ENCODE measurements at regions not wholly inside any gene's neighbourhood (a gene's known extent, or its start where the extent isn't known, plus 50 kb on each side); places are given as distances from the start of the nearest gene placed in this dataset.

DNA sequence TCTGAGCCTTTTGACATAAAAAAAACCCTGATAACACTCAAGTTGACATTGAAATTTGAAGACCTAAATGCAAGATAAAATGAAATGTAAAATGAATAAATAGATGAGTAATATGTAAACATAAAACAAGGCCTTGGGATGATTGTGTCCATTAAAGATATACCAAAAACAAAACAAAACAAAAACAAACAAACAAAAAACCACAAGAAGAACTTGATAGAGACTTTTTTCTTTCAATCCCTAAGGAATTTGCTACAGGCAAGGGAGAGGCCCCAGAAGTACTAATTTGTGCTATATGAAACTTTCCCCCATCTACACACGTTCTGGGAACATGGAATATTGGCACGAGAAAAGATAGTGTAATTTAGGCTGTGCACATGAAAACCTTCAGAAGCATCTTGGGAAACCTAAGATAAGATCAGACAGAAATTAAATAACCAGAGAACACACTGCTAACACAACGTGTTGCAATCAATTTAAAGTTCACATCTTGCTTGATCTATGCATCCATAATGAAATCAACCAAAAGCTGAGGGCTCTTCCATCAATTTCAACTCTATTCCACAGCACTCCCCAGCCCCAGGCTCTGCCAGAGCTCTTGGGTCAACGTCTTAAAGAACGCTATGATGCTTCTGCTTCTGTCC lies 201.1 kb upstream of the RREB1 start:
- Histone ChIP-seq H3K36me3 (ENCODE audit: insufficient read depth, low read length) (no peaks in the 10 kb centered on the region), H3K27ac (ENCODE audit: low read depth, low read length, poor library complexity, severe bottlenecking) (no peak overlapping the region), H3F3A (ENCODE audit: insufficient read depth, low read length) (no peaks in the 10 kb centered on the region), H3K9me3 (ENCODE audit: low read length) (no peaks in the 10 kb centered on the region), H3K27me3 (ENCODE audit: insufficient read depth, low read length) (peaks cover 2% of the 10 kb centered on the region; the same call in 1 of the 2 replicates), H4K20me1 (ENCODE audit: insufficient read depth, low read length) (no peaks in the 10 kb centered on the region), H3K4me1 (ENCODE audit: insufficient read depth, low read length, severe bottlenecking) (no peaks in the 10 kb centered on the region), H3K4me3 (ENCODE audit: low read depth, low read length, poor library complexity, severe bottlenecking) (no peak overlapping the region), H2AFZ (ENCODE audit: low read length) (no peak overlapping the region), H3K9ac (ENCODE audit: low read length) (no peak overlapping the region), H3K79me2 (ENCODE audit: insufficient read depth, low read length) (no peaks in the 10 kb centered on the region), H3K9me2 (ENCODE audit: low read depth, low read length) (no peaks in the 10 kb centered on the region), H3K4me2 (ENCODE audit: low read length) (no peak overlapping the region)
- TF ChIP-seq CTCF (IDR thresholded peaks at IDR 0.05; ENCODE audit: low read length) (no peak), EZH2 (IDR thresholded peaks at IDR 0.05; ENCODE audit: borderline replicate concordance, low read length) (no peak)

DNA sequence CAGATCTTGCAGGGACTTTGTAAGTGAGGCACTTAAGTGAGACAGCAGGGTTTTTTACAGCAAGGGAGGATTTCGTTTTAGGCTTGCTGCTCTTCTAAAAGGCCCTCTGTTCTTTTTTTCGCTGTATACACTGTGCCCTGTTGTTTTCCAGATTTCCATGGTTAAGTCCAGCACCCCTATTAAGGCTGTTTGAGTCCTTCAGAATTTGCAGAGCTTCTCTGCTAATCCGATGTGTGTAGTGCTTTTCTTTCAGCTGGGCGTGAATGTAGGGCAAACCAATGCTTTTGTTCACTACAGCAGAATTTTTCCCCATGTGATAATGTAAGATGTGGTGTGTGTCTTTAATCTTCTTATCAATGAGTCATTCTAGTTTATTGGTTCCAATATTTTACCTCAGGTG lies 200.5 kb upstream of the RREB1 start:
- H3K4me3 ChIP-seq (ENCODE audit: low read depth, low read length, poor library complexity, severe bottlenecking): no peak overlapping the region
- no peaks in the 10 kb centered on the region for H3K36me3 ChIP-seq (ENCODE audit: insufficient read depth, low read length)
- peaks cover 2% of the 10 kb centered on the region; the same call in 1 of the 2 replicates for H3K27me3 ChIP-seq (ENCODE audit: insufficient read depth, low read length)
- H3K79me2 ChIP-seq (ENCODE audit: insufficient read depth, low read length): no peaks in the 10 kb centered on the region
- no peaks in the 10 kb centered on the region for H3K4me1 ChIP-seq (ENCODE audit: insufficient read depth, low read length, severe bottlenecking)
- H3K9me2 ChIP-seq (ENCODE audit: low read depth, low read length): no peaks in the 10 kb centered on the region
- no peak overlapping the region for H3K4me2 ChIP-seq (ENCODE audit: low read length)
- no peaks in the 10 kb centered on the region for H4K20me1 ChIP-seq (ENCODE audit: insufficient read depth, low read length)
- H3K27ac ChIP-seq (ENCODE audit: low read depth, low read length, poor library complexity, severe bottlenecking): no peak overlapping the region
- H3K9ac ChIP-seq (ENCODE audit: low read length): no peak overlapping the region
- TF ChIP-seq CTCF (IDR thresholded peaks at IDR 0.05; ENCODE audit: low read length) (no peak), EZH2 (IDR thresholded peaks at IDR 0.05; ENCODE audit: borderline replicate concordance, low read length) (no peak)
- no peak overlapping the region for H2AFZ ChIP-seq (ENCODE audit: low read length)
- H3K9me3 ChIP-seq (ENCODE audit: low read length): no peaks in the 10 kb centered on the region
- no peaks in the 10 kb centered on the region for H3F3A ChIP-seq (ENCODE audit: insufficient read depth, low read length)

DNA sequence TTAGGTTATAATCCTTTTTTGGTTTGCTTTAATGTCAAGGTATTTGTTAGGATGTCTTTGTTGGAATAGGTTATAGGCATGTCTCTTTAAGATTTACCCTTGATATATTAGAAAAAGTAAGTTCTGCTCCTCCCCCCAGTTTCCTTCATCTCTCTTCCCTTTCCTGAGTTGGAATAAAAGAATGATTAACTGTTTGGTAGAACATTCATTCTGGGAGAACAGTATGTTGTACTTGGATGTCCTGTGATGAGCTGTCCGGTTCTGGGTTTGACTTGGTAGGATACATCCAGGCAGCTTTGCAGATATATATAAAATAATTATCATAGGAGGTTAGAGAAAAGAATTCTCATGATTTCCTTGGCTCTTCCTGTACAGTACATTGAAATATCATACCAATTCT lies 199.6 kb upstream of the RREB1 start:
- Histone ChIP-seq H3K36me3 (ENCODE audit: insufficient read depth, low read length) (no peaks in the 10 kb centered on the region), H3K9me2 (ENCODE audit: low read depth, low read length) (no peaks in the 10 kb centered on the region), H3K27ac (ENCODE audit: low read depth, low read length, poor library complexity, severe bottlenecking) (no peak overlapping the region), H3F3A (ENCODE audit: insufficient read depth, low read length) (no peaks in the 10 kb centered on the region), H3K4me1 (ENCODE audit: insufficient read depth, low read length, severe bottlenecking) (no peaks in the 10 kb centered on the region), H2AFZ (ENCODE audit: low read length) (no peak overlapping the region), H3K9me3 (ENCODE audit: low read length) (no peaks in the 10 kb centered on the region), H4K20me1 (ENCODE audit: insufficient read depth, low read length) (no peaks in the 10 kb centered on the region), H3K4me2 (ENCODE audit: low read length) (no peak overlapping the region), H3K27me3 (ENCODE audit: insufficient read depth, low read length) (peaks cover 2% of the 10 kb centered on the region; the same call in 1 of the 2 replicates), H3K79me2 (ENCODE audit: insufficient read depth, low read length) (no peaks in the 10 kb centered on the region), H3K4me3 (ENCODE audit: low read depth, low read length, poor library complexity, severe bottlenecking) (no peak overlapping the region), H3K9ac (ENCODE audit: low read length) (no peak overlapping the region)
- TF ChIP-seq EZH2 (IDR thresholded peaks at IDR 0.05; ENCODE audit: borderline replicate concordance, low read length) (no peak), CTCF (IDR thresholded peaks at IDR 0.05; ENCODE audit: low read length) (no peak)
